Ovary (tissue), 3 donors: ENCODE measurements at regions not wholly inside any gene's neighbourhood (a gene's known extent, or its start where the extent isn't known, plus 50 kb on each side); places are given as distances from the start of the nearest gene placed in this dataset.

Experiments
- CTCF ChIP-seq, 3 donors: fragments of 450-650 bp in 2 of 3; fragments of 200-600 bp in 1 of 3; IDR thresholded peaks; one replicate each; pipeline versions ENCODE4 v1.5.1 to v1.8.0; 2016 to 2022; ENCODE audit warnings: antibody characterized with exemption in 3 of 3, mild to moderate bottlenecking in 1 of 3
- EP300 ChIP-seq: sonication (generic); formaldehyde crosslinking; IDR thresholded peaks from one replicate; pipeline ENCODE4 v1.6.1; 2017; ENCODE audit warnings: antibody characterized with exemption
- POLR2A ChIP-seq: fragments of 450-650 bp; IDR thresholded peaks from one replicate; pipeline ENCODE4 v1.6.1; 2017; ENCODE audit warnings: antibody characterized with exemption, mild to moderate bottlenecking, moderate library complexity
- donor health status: DM: no; HTN: no; CAD: no.

GRCh38 chr1:212504171-212504803 is 71.6 kb downstream of the NENF start:
- TF ChIP-seq CTCF (IDR thresholded peaks at IDR 0.05) (no peak), EP300 (no peak), POLR2A (no peak)
